Heart left ventricle (tissue), 13 donors: ENCODE measurements at regions not wholly inside any gene's neighbourhood (a gene's known extent, or its start where the extent isn't known, plus 50 kb on each side); places are given as distances from the start of the nearest gene placed in this dataset.

Experiments used
- CTCF ChIP-seq, 12 donors: fragments of 200-600 bp; sonication (generic) in 4 of 12; IDR thresholded peaks; one replicate each; pipeline versions ENCODE4 v1.5.0 to v1.8.0; 2018 to 2022; ENCODE audit warnings: antibody characterized with exemption in 12 of 12, mild to moderate bottlenecking in 5 of 12
- POLR2A ChIP-seq, 2 donors: fragments of 450-650 bp; IDR thresholded peaks; one replicate each; pipeline ENCODE4 v1.6.1; 2017; ENCODE audit warnings: antibody characterized with exemption in 2 of 2, mild to moderate bottlenecking in 2 of 2, moderate library complexity in 2 of 2
- donor health status: ischemic (EF 13 %, LVEDD 7.1; RV severe dilation, severe dysfunction).
- donor health status: DM: no; HTN: yes; CAD: no.
- donor health status: DM: no; HTN: no; CAD: no.
- donor health status: ischemic (EF 25% LVEDD 6.9; RV normal size, moderate dysfunction).
- donor health status: ischemic (EF 25% LVEDD 5.7; RV mildly dilated, moderate dysfunction).
- donor health status: ischemic (EF 35%, LVEDD 5.7; RV mildly dilated, moderate dysfunction).
- donor health status: nonischemic (EF 11% LVEDD 7.7; RV severe dilation, severe dysfunction).
- donor health status: DM: yes; HTN: yes; CAD: no.
- donor health status: PGD.
- donor health status: ischemic (EF 29% LVEDD 5.4; RV normal size, mild dysfunction).
- donor health status: nonischemic (EF 23%, LVEDD 6.1; RV moderate dilation, normal function).

- TF ChIP-seq CTCF (IDR thresholded peaks at IDR 0.05) (no peak), POLR2A (IDR thresholded peaks at IDR 0.05) (no peak)
Observed at GRCh38 chr20:62581806-62582205, 60.5 kb upstream of the SLCO4A1 start.
